GM23338 (cell line): ENCODE measurements at regions not wholly inside any gene's neighbourhood (a gene's known extent, or its start where the extent isn't known, plus 50 kb on each side); places are given as distances from the start of the nearest gene placed in this dataset.

Source experiments
- ATAC-seq: fragments of 200-7000 bp; cut with Tn5 transposase; 3 replicates; pipeline ENCODE4 v1.9.1; 2020
- DNase-seq: peaks from one replicate; pipeline ENCODE4 v3.0.0-alpha.2; 2015; ENCODE audit warnings: low spot score
- H2AFZ ChIP-seq: fragments of 200-600 bp; sonication (generic); 2 replicates; pipeline ENCODE4 v1.8.0; 2016; ENCODE audit warnings: antibody characterized with exemption, mild to moderate bottlenecking, moderate library complexity
- H3F3A ChIP-seq: fragments of 200-600 bp; sonication (generic); replicated peaks from 2 replicates; pipeline ENCODE4 v1.8.0; 2017; ENCODE audit warnings: antibody characterized with exemption, mixed run types, low read depth
- H3K27ac ChIP-seq: fragments of 200-600 bp; sonication (generic); 2 replicates; pipeline ENCODE4 v1.6.1; 2016; ENCODE audit warnings: low read depth
- H3K27me3 ChIP-seq: fragments of 200-600 bp; sonication (generic); 2 replicates; pipeline ENCODE4 v1.8.0; 2016; ENCODE audit warnings: mild to moderate bottlenecking, mixed run types, moderate library complexity; ENCODE audit not compliant: insufficient read depth
- H3K36me3 ChIP-seq: fragments of 200-600 bp; sonication (generic); 2 replicates; pipeline ENCODE4 v1.8.0; 2016; ENCODE audit warnings: mild to moderate bottlenecking; ENCODE audit not compliant: insufficient read depth
- H3K4me1 ChIP-seq: fragments of 200-600 bp; sonication (generic); 2 replicates; pipeline ENCODE4 v1.8.0; 2016; ENCODE audit warnings: mild to moderate bottlenecking, moderate library complexity; ENCODE audit not compliant: insufficient read depth
- H3K4me2 ChIP-seq: fragments of 200-600 bp; sonication (generic); 2 replicates; pipeline ENCODE4 v1.7.1; 2017; ENCODE audit warnings: mixed run types
- H3K4me3 ChIP-seq: fragments of 200-600 bp; sonication (generic); 2 replicates; pipeline ENCODE4 v1.6.1; 2016; ENCODE audit warnings: mixed run types
- H3K79me2 ChIP-seq: fragments of 200-600 bp; sonication (generic); replicated peaks from 2 replicates; pipeline ENCODE4 v1.8.0; 2017; ENCODE audit warnings: mild to moderate bottlenecking; ENCODE audit not compliant: insufficient read depth
- H3K9me2 ChIP-seq: fragments of 200-600 bp; sonication (generic); 2 replicates; pipeline ENCODE4 v1.8.0; 2017; ENCODE audit not compliant: insufficient read depth
- H4K20me1 ChIP-seq: fragments of 200-600 bp; sonication (generic); replicated peaks from 2 replicates; pipeline ENCODE4 v1.8.0; 2017; ENCODE audit warnings: mild to moderate bottlenecking; ENCODE audit not compliant: insufficient read depth
- H3K27ac Mint-ChIP-seq: 2 replicates; pipeline ENCODE4 v1.8.0; 2020; ENCODE audit warnings: inconsistent platforms, mild to moderate bottlenecking, moderate library complexity, mixed read lengths
- H3K27me3 Mint-ChIP-seq: 3 replicates; pipeline ENCODE4 v1.8.0; 2022; ENCODE audit warnings: low read depth, mild to moderate bottlenecking, moderate library complexity, mixed read lengths, inconsistent platforms; ENCODE audit not compliant: insufficient read depth, poor library complexity
- H3K36me3 Mint-ChIP-seq: 3 replicates; pipeline ENCODE4 v1.8.0; 2021; ENCODE audit warnings: low read depth, mild to moderate bottlenecking, inconsistent platforms, moderate library complexity, mixed read lengths
- H3K4me1 Mint-ChIP-seq: 3 replicates; pipeline ENCODE4 v1.8.0; 2020; ENCODE audit warnings: mild to moderate bottlenecking, inconsistent platforms, mixed read lengths
- H3K4me3 Mint-ChIP-seq: 3 replicates; pipeline ENCODE4 v1.8.0; 2021; ENCODE audit warnings: moderate library complexity, mild to moderate bottlenecking, inconsistent platforms, mixed read lengths
- H3K9me3 Mint-ChIP-seq: 3 replicates; pipeline ENCODE4 v1.8.0; 2020; ENCODE audit warnings: moderate library complexity, mild to moderate bottlenecking, inconsistent platforms, mixed read lengths
- EZH2phosphoT487 ChIP-seq: fragments of 200-600 bp; sonication (generic); IDR thresholded peaks from one replicate; pipeline ENCODE4 v1.8.1; 2018; ENCODE audit warnings: antibody characterized with exemption; ENCODE audit not compliant: unreplicated experiment
- JUNB ChIP-seq: IDR thresholded peaks from one replicate; pipeline ENCODE4 v1.6.1; 2016; ENCODE audit warnings: antibody characterized with exemption; ENCODE audit not compliant: unreplicated experiment
- POLR2AphosphoS5 ChIP-seq: IDR thresholded peaks from 2 replicates; pipeline ENCODE4 v1.6.1; 2016; ENCODE audit warnings: antibody characterized with exemption, low read depth
- STAT1 ChIP-seq: IDR thresholded peaks from one replicate; pipeline ENCODE4 v1.6.1; 2016; ENCODE audit warnings: antibody characterized with exemption; ENCODE audit not compliant: unreplicated experiment
- ZNF114 ChIP-seq: fragments of 250-450 bp; sonication (Bioruptor Pico); IDR thresholded peaks from 2 replicates; pipeline ENCODE4 v1.5.0; 2020; ENCODE audit warnings: mild to moderate bottlenecking, moderate library complexity
- TF ChIP-seq, protein P1 (sequence below), 2 experiments: fragments of 200-600 bp in 1 of 2; sonication (generic) in 1 of 2; conservative IDR thresholded peaks; 2 replicates each; pipeline versions ENCODE4 v1.5.1 to v1.6.1; 2016 to 2017; ENCODE audit warnings: antibody characterized with exemption in 2 of 2, low read depth in 2 of 2, mild to moderate bottlenecking in 2 of 2, moderate library complexity in 1 of 2
- TF ChIP-seq, protein P2 (sequence below): IDR thresholded peaks from one replicate; pipeline ENCODE4 v1.6.1; 2018; ENCODE audit warnings: antibody characterized with exemption; ENCODE audit not compliant: unreplicated experiment
- TF ChIP-seq, protein P3 (sequence below): IDR thresholded peaks from 2 replicates; pipeline ENCODE4 v1.6.1; 2016; ENCODE audit warnings: antibody characterized with exemption
- TF ChIP-seq, protein P4 (sequence below): fragments of 250-450 bp; sonication (Bioruptor Pico); IDR thresholded peaks from 2 replicates; pipeline ENCODE4 v1.5.0; 2020; ENCODE audit warnings: mild to moderate bottlenecking, moderate library complexity

DNA sequence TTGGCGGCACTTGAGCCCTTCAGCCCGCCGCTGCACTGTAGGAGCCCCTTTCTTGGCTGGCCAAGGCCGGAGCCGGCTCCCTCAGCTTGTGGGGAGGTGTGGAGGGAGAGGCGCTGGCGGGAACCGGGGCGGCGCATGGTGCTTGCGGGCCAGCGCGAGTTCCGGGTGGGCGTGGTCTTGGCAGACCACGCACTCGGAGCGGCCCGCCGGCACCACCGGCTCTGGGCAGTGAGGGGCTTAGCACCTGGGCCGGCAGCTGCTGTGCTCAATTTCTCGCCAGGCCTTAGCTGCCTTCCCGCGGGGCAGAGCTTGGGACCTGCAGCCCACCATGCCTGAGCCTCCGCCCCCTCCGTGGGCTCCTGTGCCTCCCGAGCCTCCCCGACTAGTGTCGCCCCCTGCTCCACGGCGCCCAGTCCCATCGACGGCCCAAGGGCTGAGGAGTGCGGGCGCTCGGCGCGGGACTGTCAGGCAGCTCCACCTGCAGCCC lies 673.7 kb upstream of the BRINP3 start:
- H3K4me1 ChIP-seq = peaks cover 10% of the 10 kb centered on the region
- H3F3A ChIP-seq = no peaks in the 10 kb centered on the region
- Mint-ChIP-seq H3K4me3 (no peak overlapping the region), H3K36me3 (no peaks in the 10 kb centered on the region), H3K27ac (no peak overlapping the region), H3K27me3 (peaks cover 3% of the 10 kb centered on the region), H3K4me1 (peaks cover 11% of the 10 kb centered on the region), H3K9me3 (no peaks in the 10 kb centered on the region)
- DNase-seq (peak; percentile 3), ATAC-seq (no peak)
- no peaks in the 10 kb centered on the region for H3K36me3 ChIP-seq
- no peaks in the 10 kb centered on the region for H4K20me1 ChIP-seq
- H3K79me2 ChIP-seq = no peaks in the 10 kb centered on the region
- no peak overlapping the region for H3K4me3 ChIP-seq
- no peak overlapping the region for H3K4me2 ChIP-seq
- peaks cover 2% of the 10 kb centered on the region; the same call in 1 of the 2 replicates for H3K9me2 ChIP-seq
- TF ChIP-seq STAT1 = no peak
- TF ChIP-seq, protein P1, sequence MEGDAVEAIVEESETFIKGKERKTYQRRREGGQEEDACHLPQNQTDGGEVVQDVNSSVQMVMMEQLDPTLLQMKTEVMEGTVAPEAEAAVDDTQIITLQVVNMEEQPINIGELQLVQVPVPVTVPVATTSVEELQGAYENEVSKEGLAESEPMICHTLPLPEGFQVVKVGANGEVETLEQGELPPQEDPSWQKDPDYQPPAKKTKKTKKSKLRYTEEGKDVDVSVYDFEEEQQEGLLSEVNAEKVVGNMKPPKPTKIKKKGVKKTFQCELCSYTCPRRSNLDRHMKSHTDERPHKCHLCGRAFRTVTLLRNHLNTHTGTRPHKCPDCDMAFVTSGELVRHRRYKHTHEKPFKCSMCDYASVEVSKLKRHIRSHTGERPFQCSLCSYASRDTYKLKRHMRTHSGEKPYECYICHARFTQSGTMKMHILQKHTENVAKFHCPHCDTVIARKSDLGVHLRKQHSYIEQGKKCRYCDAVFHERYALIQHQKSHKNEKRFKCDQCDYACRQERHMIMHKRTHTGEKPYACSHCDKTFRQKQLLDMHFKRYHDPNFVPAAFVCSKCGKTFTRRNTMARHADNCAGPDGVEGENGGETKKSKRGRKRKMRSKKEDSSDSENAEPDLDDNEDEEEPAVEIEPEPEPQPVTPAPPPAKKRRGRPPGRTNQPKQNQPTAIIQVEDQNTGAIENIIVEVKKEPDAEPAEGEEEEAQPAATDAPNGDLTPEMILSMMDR (conservative IDR thresholded peaks at IDR 0.05; ENCODE audit: low read depth in 2 of 2) = 0 out of 4 replicates have a peak, but pooled peaks of 1 of the 2 experiments have one; percentile 11
- TF ChIP-seq, protein P2, sequence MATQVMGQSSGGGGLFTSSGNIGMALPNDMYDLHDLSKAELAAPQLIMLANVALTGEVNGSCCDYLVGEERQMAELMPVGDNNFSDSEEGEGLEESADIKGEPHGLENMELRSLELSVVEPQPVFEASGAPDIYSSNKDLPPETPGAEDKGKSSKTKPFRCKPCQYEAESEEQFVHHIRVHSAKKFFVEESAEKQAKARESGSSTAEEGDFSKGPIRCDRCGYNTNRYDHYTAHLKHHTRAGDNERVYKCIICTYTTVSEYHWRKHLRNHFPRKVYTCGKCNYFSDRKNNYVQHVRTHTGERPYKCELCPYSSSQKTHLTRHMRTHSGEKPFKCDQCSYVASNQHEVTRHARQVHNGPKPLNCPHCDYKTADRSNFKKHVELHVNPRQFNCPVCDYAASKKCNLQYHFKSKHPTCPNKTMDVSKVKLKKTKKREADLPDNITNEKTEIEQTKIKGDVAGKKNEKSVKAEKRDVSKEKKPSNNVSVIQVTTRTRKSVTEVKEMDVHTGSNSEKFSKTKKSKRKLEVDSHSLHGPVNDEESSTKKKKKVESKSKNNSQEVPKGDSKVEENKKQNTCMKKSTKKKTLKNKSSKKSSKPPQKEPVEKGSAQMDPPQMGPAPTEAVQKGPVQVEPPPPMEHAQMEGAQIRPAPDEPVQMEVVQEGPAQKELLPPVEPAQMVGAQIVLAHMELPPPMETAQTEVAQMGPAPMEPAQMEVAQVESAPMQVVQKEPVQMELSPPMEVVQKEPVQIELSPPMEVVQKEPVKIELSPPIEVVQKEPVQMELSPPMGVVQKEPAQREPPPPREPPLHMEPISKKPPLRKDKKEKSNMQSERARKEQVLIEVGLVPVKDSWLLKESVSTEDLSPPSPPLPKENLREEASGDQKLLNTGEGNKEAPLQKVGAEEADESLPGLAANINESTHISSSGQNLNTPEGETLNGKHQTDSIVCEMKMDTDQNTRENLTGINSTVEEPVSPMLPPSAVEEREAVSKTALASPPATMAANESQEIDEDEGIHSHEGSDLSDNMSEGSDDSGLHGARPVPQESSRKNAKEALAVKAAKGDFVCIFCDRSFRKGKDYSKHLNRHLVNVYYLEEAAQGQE = no peak
- no peaks in the 10 kb centered on the region for H3K27me3 ChIP-seq
- H3K27ac ChIP-seq = no peak overlapping the region
- H2AFZ ChIP-seq = no peak overlapping the region

DNA sequence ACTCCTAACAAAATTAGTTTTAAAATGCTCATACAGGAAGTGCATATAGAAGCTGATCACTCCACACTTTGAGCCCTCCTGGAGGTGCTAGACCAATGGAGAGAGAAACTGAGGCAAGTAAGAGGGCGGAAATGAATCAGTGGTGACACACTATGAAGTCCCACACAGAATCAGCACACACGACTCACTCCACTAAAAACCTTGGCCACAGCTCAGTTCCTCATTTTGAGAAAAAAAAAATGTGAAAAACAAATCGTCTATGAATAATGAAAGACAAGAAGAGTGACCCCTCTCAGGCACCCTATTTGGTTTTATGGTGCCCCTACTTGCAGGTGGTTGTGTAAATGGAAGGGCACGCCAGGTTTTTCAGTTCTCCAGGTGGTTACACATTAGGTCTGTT lies 675.1 kb upstream of the BRINP3 start:
- Histone ChIP-seq H4K20me1 (no peaks in the 10 kb centered on the region), H3K4me2 (no peak overlapping the region), H3K4me1 (peaks cover 10% of the 10 kb centered on the region), H3K9me2 (no peaks in the 10 kb centered on the region), H2AFZ (no peak overlapping the region), H3K27me3 (no peaks in the 10 kb centered on the region), H3K36me3 (no peaks in the 10 kb centered on the region), H3F3A (no peaks in the 10 kb centered on the region), H3K27ac (no peak overlapping the region), H3K4me3 (no peak overlapping the region), H3K79me2 (no peaks in the 10 kb centered on the region)
- Mint-ChIP-seq H3K27ac (no peak overlapping the region), H3K27me3 (peaks cover 3% of the 10 kb centered on the region), H3K9me3 (no peaks in the 10 kb centered on the region), H3K4me1 (peaks cover 11% of the 10 kb centered on the region), H3K4me3 (no peak overlapping the region), H3K36me3 (no peaks in the 10 kb centered on the region)
- ATAC-seq (no peak), DNase-seq (no peak)
- TF ChIP-seq POLR2AphosphoS5 (no peak), EZH2phosphoT487 (no peak), ZNF114 (CRISPR knock-in tag) (no peak), JUNB (no peak), STAT1 (no peak)
- TF ChIP-seq, protein P3, sequence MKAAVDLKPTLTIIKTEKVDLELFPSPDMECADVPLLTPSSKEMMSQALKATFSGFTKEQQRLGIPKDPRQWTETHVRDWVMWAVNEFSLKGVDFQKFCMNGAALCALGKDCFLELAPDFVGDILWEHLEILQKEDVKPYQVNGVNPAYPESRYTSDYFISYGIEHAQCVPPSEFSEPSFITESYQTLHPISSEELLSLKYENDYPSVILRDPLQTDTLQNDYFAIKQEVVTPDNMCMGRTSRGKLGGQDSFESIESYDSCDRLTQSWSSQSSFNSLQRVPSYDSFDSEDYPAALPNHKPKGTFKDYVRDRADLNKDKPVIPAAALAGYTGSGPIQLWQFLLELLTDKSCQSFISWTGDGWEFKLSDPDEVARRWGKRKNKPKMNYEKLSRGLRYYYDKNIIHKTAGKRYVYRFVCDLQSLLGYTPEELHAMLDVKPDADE = no peak
- TF ChIP-seq, protein P4, sequence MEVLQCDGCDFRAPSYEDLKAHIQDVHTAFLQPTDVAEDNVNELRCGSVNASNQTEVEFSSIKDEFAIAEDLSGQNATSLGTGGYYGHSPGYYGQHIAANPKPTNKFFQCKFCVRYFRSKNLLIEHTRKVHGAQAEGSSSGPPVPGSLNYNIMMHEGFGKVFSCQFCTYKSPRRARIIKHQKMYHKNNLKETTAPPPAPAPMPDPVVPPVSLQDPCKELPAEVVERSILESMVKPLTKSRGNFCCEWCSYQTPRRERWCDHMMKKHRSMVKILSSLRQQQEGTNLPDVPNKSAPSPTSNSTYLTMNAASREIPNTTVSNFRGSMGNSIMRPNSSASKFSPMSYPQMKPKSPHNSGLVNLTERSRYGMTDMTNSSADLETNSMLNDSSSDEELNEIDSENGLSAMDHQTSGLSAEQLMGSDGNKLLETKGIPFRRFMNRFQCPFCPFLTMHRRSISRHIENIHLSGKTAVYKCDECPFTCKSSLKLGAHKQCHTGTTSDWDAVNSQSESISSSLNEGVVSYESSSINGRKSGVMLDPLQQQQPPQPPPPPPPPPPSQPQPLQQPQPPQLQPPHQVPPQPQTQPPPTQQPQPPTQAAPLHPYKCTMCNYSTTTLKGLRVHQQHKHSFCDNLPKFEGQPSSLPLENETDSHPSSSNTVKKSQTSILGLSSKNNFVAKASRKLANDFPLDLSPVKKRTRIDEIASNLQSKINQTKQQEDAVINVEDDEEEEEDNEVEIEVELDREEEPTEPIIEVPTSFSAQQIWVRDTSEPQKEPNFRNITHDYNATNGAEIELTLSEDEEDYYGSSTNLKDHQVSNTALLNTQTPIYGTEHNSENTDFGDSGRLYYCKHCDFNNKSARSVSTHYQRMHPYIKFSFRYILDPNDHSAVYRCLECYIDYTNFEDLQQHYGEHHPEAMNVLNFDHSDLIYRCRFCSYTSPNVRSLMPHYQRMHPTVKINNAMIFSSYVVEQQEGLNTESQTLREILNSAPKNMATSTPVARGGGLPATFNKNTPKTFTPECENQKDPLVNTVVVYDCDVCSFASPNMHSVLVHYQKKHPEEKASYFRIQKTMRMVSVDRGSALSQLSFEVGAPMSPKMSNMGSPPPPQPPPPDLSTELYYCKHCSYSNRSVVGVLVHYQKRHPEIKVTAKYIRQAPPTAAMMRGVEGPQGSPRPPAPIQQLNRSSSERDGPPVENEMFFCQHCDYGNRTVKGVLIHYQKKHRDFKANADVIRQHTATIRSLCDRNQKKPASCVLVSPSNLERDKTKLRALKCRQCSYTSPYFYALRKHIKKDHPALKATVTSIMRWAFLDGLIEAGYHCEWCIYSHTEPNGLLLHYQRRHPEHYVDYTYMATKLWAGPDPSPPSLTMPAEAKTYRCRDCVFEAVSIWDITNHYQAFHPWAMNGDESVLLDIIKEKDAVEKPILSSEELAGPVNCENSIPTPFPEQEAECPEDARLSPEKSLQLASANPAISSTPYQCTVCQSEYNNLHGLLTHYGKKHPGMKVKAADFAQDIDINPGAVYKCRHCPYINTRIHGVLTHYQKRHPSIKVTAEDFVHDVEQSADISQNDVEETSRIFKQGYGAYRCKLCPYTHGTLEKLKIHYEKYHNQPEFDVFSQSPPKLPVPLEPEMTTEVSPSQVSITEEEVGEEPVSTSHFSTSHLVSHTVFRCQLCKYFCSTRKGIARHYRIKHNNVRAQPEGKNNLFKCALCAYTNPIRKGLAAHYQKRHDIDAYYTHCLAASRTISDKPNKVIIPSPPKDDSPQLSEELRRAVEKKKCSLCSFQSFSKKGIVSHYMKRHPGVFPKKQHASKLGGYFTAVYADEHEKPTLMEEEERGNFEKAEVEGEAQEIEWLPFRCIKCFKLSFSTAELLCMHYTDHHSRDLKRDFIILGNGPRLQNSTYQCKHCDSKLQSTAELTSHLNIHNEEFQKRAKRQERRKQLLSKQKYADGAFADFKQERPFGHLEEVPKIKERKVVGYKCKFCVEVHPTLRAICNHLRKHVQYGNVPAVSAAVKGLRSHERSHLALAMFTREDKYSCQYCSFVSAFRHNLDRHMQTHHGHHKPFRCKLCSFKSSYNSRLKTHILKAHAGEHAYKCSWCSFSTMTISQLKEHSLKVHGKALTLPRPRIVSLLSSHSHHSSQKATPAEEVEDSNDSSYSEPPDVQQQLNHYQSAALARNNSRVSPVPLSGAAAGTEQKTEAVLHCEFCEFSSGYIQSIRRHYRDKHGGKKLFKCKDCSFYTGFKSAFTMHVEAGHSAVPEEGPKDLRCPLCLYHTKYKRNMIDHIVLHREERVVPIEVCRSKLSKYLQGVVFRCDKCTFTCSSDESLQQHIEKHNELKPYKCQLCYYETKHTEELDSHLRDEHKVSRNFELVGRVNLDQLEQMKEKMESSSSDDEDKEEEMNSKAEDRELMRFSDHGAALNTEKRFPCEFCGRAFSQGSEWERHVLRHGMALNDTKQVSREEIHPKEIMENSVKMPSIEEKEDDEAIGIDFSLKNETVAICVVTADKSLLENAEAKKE (CRISPR knock-in tag) = no peak
